Endothelial cell of umbilical vein (primary cell): ENCODE measurements at regions not wholly inside any gene's neighbourhood (a gene's known extent, or its start where the extent isn't known, plus 50 kb on each side); places are given as distances from the start of the nearest gene placed in this dataset.

ENCODE experiments used
- BruUV-seq: library from RNA; stranded (reverse); fragments of 400-500 nt; replicated peaks from 2 replicates; lab custom pipeline; 2021; lab: Mats Ljungman, UMichigan
- CTCF ChIA-PET: fragments of 300-600, 350-600 bp; sonication (Branson Sonifier 250); formaldehyde crosslinking; loops from one replicate; lab custom pipeline; 2021; ENCODE audit warnings: antibody characterized with exemption, inconsistent platforms; lab: Charles Lee
- POLR2A ChIA-PET: fragments of 300-600, 350-600 bp; sonication (Branson Sonifier 250); formaldehyde crosslinking; loops from one replicate; lab custom pipeline; 2021; ENCODE audit warnings: antibody characterized with exemption, inconsistent platforms; lab: Charles Lee
- DNase-seq: peaks from one replicate; pipeline ENCODE4 v3.0.0-alpha.2; 2011; ENCODE audit warnings: low read depth, low spot score
- FAIRE-seq: peaks from 2 replicates; lab custom pipeline; 2011; peaks lifted over from hg19 to GRCh38; lab: Jason Lieb, UNC
- H2AFZ ChIP-seq: 2 replicates; pipeline ENCODE4 v1.6.0; 2012; ENCODE audit warnings: low read depth, low read length, control low read depth, inconsistent platforms
- H3K27ac ChIP-seq: 2 replicates; pipeline ENCODE4 v1.5.1; 2011; ENCODE audit warnings: low read depth, mild to moderate bottlenecking, control low read depth, low read length, moderate library complexity; ENCODE audit not compliant: insufficient read depth
- H3K27me3 ChIP-seq, 2 experiments: 2 replicates each; pipeline versions ENCODE4 v1.6.0 to v1.6.1; 2011; ENCODE audit warnings: low read length in 2 of 2, mixed read lengths in 1 of 2; ENCODE audit not compliant: control insufficient read depth in 2 of 2, insufficient read depth in 2 of 2
- H3K36me3 ChIP-seq, 2 experiments: 2 replicates in 1 of 2; 3 replicates in 1 of 2; pipeline ENCODE4 v1.5.1; 2011; ENCODE audit warnings: low read length in 2 of 2, mild to moderate bottlenecking in 1 of 2, moderate library complexity in 1 of 2; ENCODE audit not compliant: control insufficient read depth in 2 of 2, insufficient read depth in 2 of 2; ENCODE audit errors: extremely low read depth in 1 of 2
- H3K4me1 ChIP-seq: 3 replicates; pipeline ENCODE4 v1.5.1; 2011; ENCODE audit warnings: mild to moderate bottlenecking, low read length; ENCODE audit not compliant: control insufficient read depth, insufficient read depth; ENCODE audit errors: extremely low read depth
- H3K4me2 ChIP-seq: 2 replicates; pipeline ENCODE4 v1.6.1; 2011; ENCODE audit warnings: low read length, control low read depth, mixed read lengths; ENCODE audit not compliant: insufficient read depth
- H3K4me3 ChIP-seq, 3 experiments: fragments of 200-600 bp in 1 of 3; sonication (generic), shearing (Covaris generic) in 1 of 3; replicated peaks in 1 of 3; 2 replicates each; pipeline ENCODE4 v1.5.1; 2011 to 2016; ENCODE audit warnings: control low read depth in 3 of 3, low read length in 3 of 3, mild to moderate bottlenecking in 2 of 3, inconsistent platforms in 1 of 3, low read depth in 1 of 3, moderate library complexity in 1 of 3; ENCODE audit not compliant: insufficient read depth in 1 of 3
- H3K79me2 ChIP-seq: 2 replicates; pipeline ENCODE4 v1.6.0; 2012; ENCODE audit warnings: low read length, inconsistent platforms; ENCODE audit not compliant: control insufficient read depth, insufficient read depth
- H3K9ac ChIP-seq: replicated peaks from 2 replicates; pipeline ENCODE3; 2011; ENCODE audit warnings: low read length, control low read depth; ENCODE audit not compliant: insufficient read depth; ENCODE audit errors: extremely low read depth
- H3K9me1 ChIP-seq: replicated peaks from 3 replicates; pipeline ENCODE4 v1.6.0; 2011; ENCODE audit warnings: mild to moderate bottlenecking, low read length; ENCODE audit not compliant: control insufficient read depth, insufficient read depth; ENCODE audit errors: extremely low read depth
- H3K9me3 ChIP-seq: replicated peaks from 2 replicates; pipeline ENCODE4 v1.5.1; 2012; ENCODE audit warnings: low read length, inconsistent platforms; ENCODE audit not compliant: control insufficient read depth, insufficient read depth
- H4K20me1 ChIP-seq: replicated peaks from 2 replicates; pipeline ENCODE3; 2011; ENCODE audit warnings: mild to moderate bottlenecking, low read length; ENCODE audit not compliant: control insufficient read depth, insufficient read depth; ENCODE audit errors: extremely low read depth
- CTCF ChIP-seq, 2 donors: IDR thresholded peaks; 1 replicate in 1 of 2; 2 replicates in 1 of 2; pipeline ENCODE4 v1.5.1; 2011; ENCODE audit warnings: low read length in 2 of 2, mild to moderate bottlenecking in 2 of 2, moderate library complexity in 2 of 2, control low read depth in 1 of 2, inconsistent platforms in 1 of 2, low read depth in 1 of 2; ENCODE audit not compliant: insufficient read depth in 1 of 2; ENCODE audit errors: extremely low read depth in 1 of 2
- EZH2 ChIP-seq: IDR thresholded peaks from 2 replicates; pipeline ENCODE4 v1.6.1; 2012; ENCODE audit warnings: borderline replicate concordance, low read depth, mild to moderate bottlenecking, moderate library complexity, low read length, inconsistent platforms; ENCODE audit not compliant: severe bottlenecking
- FOS ChIP-seq: IDR thresholded peaks from 2 replicates; pipeline ENCODE4 v1.6.1; 2011; ENCODE audit warnings: mild to moderate bottlenecking, low read length, moderate library complexity, borderline replicate concordance; ENCODE audit not compliant: insufficient read depth
- GATA2 ChIP-seq: IDR thresholded peaks from 2 replicates; pipeline ENCODE4 v1.7.0; 2011; ENCODE audit warnings: low read depth, mild to moderate bottlenecking, moderate library complexity, mixed read lengths, low read length; ENCODE audit not compliant: insufficient read length, insufficient read depth
- JUN ChIP-seq: IDR thresholded peaks from 2 replicates; pipeline ENCODE4 v1.6.1; 2011; ENCODE audit warnings: borderline replicate concordance, low read depth; ENCODE audit not compliant: insufficient read length, insufficient read depth
- MAX ChIP-seq: IDR thresholded peaks from 2 replicates; pipeline ENCODE4 v1.6.1; 2011; ENCODE audit not compliant: insufficient read depth, insufficient read length
- MYC ChIP-seq: IDR thresholded peaks from one replicate; pipeline ENCODE4 v1.6.1; 2011; ENCODE audit warnings: mild to moderate bottlenecking, low read depth, low read length
- POLR2A ChIP-seq: IDR thresholded peaks from 2 replicates; pipeline ENCODE4 v1.6.1; 2012; ENCODE audit warnings: low read depth, mild to moderate bottlenecking, control low read depth, low read length
- POLR2AphosphoS5 ChIP-seq: IDR thresholded peaks from 2 replicates; pipeline ENCODE4 v1.6.1; 2012; ENCODE audit warnings: low read depth, mild to moderate bottlenecking, control low read depth, low read length, moderate library complexity; ENCODE audit not compliant: insufficient read depth
- dilution Hi-C: fragments of 300-500 bp; cut with MboI; formaldehyde crosslinking; loops from one replicate; pipeline ENCODE4 v1.15.0; 2019; ENCODE audit warnings: low sequenced_read_pairs; ENCODE audit not compliant: extremely low pct_ligation_motif_present
- intact Hi-C: fragments of 100-400 bp; cut with micrococcal nuclease; formaldehyde crosslinking; loops from one replicate; pipeline ENCODE4 v1.10.0; 2022

GRCh38 chr12:131280426-131280825 lies 326.7 kb downstream of the ADGRD1 start:
- TF ChIP-seq GATA2 (no peak), CTCF (IDR thresholded peaks at IDR 0.05; ENCODE audit: extremely low read depth in 1 of 2, insufficient read depth in 1 of 2, low read depth in 1 of 2, low read length in 2 of 2) (no peak), POLR2AphosphoS5 (no peak), EZH2 (no peak), MYC (no peak), MAX (no peak), POLR2A (no peak), JUN (no peak), FOS (no peak)
- Histone ChIP-seq H3K4me1 (no peaks in the 10 kb centered on the region), H3K4me2 (no peak overlapping the region), H3K9me3 (peaks cover 4% of the 10 kb centered on the region), H4K20me1 (no peaks in the 10 kb centered on the region), H3K27ac (no peak overlapping the region), H3K36me3 (no peaks in the 10 kb centered on the region), H3K4me3 (no peak overlapping the region), H2AFZ (no peak overlapping the region), H3K9me1 (no peaks in the 10 kb centered on the region), H3K27me3 (no peaks in the 10 kb centered on the region), H3K79me2 (no peaks in the 10 kb centered on the region), H3K9ac (no peak overlapping the region)
- POLR2A ChIA-PET, result no interaction called here
- no peak for FAIRE-seq
- DNase-seq, result no peak
- CTCF ChIA-PET, result no interaction called here
- intact Hi-C loops, result no loop called here
- dilution Hi-C loops, result no loop called here
- no TSS peak for BruUV-seq
